Nephron (organoid): ENCODE measurements at regions not wholly inside any gene's neighbourhood (a gene's known extent, or its start where the extent isn't known, plus 50 kb on each side); places are given as distances from the start of the nearest gene placed in this dataset.
A peak's percentile ranks its signal among the peaks of the same experiment; 100 is the strongest.
"Not testable (repeated sequence)": the region's sequence is repeated elsewhere in the genome, so short reads cannot be mapped to it uniquely, and the experiment has no call there.

Source experiments
- H3K27ac Mint-ChIP-seq, 3 experiments: 2 replicates each; pipeline ENCODE4 v1.8.0; 2020; ENCODE audit warnings: mixed read lengths in 3 of 3, mild to moderate bottlenecking in 2 of 3, moderate library complexity in 1 of 3
- H3K27me3 Mint-ChIP-seq: 2 replicates; pipeline ENCODE4 v1.8.0; 2021; ENCODE audit warnings: low read depth, mild to moderate bottlenecking, moderate library complexity, mixed read lengths
- H3K36me3 Mint-ChIP-seq: 2 replicates; pipeline ENCODE4 v1.8.0; 2020; ENCODE audit warnings: low read depth, mixed read lengths
- H3K4me1 Mint-ChIP-seq: 2 replicates; pipeline ENCODE4 v1.8.0; 2020; ENCODE audit warnings: mixed read lengths
- H3K4me3 Mint-ChIP-seq, 3 experiments: 2 replicates each; pipeline ENCODE4 v1.8.0; 2020; ENCODE audit warnings: mild to moderate bottlenecking in 3 of 3, mixed read lengths in 3 of 3, moderate library complexity in 2 of 3
- H3K9me3 Mint-ChIP-seq: 2 replicates; pipeline ENCODE4 v1.8.0; 2020; ENCODE audit warnings: mixed read lengths
- CTCF ChIP-seq, 3 experiments: fragments of 200-600 bp; sonication (generic); IDR thresholded peaks; one replicate each; pipeline ENCODE4 v1.5.0; 2021; ENCODE audit warnings: antibody characterized with exemption in 3 of 3; ENCODE audit not compliant: unreplicated experiment in 3 of 3

- no peak for TF ChIP-seq CTCF (IDR thresholded peaks at IDR 0.05; ENCODE audit: unreplicated experiment in 3 of 3)
- peaks cover 19% of the 10 kb centered on the region for H3K36me3 Mint-ChIP-seq
- no peaks in the 10 kb centered on the region for H3K27me3 Mint-ChIP-seq
- H3K9me3 Mint-ChIP-seq = peaks cover 26% of the 10 kb centered on the region
- H3K4me3 Mint-ChIP-seq = no peak overlapping the region
- peak overlapping the region; percentile 22 to 72 (median 50) for H3K27ac Mint-ChIP-seq
- H3K4me1 Mint-ChIP-seq = peaks cover 13% of the 10 kb centered on the region
Observed at GRCh38 chr2:111624411-111625156, 259.4 kb downstream of the ANAPC1 start.

- H3K9me3 Mint-ChIP-seq = peaks cover 31% of the 10 kb centered on the region
- H3K36me3 Mint-ChIP-seq = peaks cover 19% of the 10 kb centered on the region
- peaks cover 13% of the 10 kb centered on the region for H3K4me1 Mint-ChIP-seq
- H3K27me3 Mint-ChIP-seq, H3K4me3 Mint-ChIP-seq: not testable (repeated sequence)
- peak overlapping the region; percentile 22 to 72 (median 50) for H3K27ac Mint-ChIP-seq
Observed at GRCh38 chr2:111625157-111625537, 258.8 kb downstream of the ANAPC1 start.

DNA sequence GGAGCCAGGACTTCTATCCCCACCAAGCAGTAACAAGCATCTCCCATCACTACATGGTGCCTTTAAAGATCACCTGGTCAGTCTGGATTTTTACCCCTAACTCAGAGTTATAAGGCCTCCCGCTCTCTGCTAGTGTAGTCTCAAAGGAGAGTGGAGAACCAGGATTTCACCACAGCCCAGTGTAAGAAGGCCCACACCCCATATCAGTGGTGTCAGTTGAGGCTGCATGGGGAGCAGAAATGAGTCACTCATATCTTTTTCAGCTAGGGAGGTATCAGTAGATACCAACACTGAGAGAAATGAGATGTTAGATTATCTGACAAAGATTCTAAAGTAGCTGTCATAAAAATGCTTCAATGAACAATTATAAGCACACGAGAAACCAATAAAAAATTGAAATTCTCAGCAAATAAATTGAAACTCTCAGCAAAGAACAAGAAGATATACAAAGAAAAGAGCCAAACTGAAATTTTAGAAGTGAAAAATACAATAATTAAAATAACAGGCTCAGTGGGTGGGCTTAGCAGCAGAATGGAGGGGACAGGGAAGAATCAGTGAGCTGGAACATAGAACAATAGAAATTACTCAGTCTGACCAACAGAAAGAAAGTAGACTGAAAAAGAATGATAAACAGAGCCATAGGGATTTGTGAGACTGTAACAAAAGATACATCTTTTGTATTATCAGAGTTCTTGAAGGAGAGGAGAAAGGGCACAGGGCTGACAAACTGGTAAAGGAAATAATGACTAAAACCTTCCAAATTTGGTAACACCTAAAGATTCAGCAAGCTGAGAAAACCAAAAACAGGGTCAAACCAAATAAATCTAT, 257.7 kb downstream of the ANAPC1 start:
- no peak overlapping the region for H3K4me3 Mint-ChIP-seq

GRCh38 chr2:111626865-111627163, 257.2 kb downstream of the ANAPC1 start:
- no peak for TF ChIP-seq CTCF (IDR thresholded peaks at IDR 0.05; ENCODE audit: unreplicated experiment in 3 of 3)
- H3K36me3 Mint-ChIP-seq = peaks cover 23% of the 10 kb centered on the region
- H3K27me3 Mint-ChIP-seq = no peaks in the 10 kb centered on the region
- peaks cover 13% of the 10 kb centered on the region for H3K4me1 Mint-ChIP-seq
- no peak overlapping the region for H3K27ac Mint-ChIP-seq
- H3K9me3 Mint-ChIP-seq = peaks cover 31% of the 10 kb centered on the region
- H3K4me3 Mint-ChIP-seq = no peak overlapping the region

More for the DNA sequence above, 257.7 kb downstream of the ANAPC1 start:
- Mint-ChIP-seq H3K9me3 (peaks cover 31% of the 10 kb centered on the region), H3K4me1 (peaks cover 13% of the 10 kb centered on the region), H3K27ac (no peak overlapping the region), H3K36me3 (peaks cover 23% of the 10 kb centered on the region), H3K27me3 (no peaks in the 10 kb centered on the region)
- TF ChIP-seq CTCF (IDR thresholded peaks at IDR 0.05; ENCODE audit: unreplicated experiment in 3 of 3) = no peak

DNA sequence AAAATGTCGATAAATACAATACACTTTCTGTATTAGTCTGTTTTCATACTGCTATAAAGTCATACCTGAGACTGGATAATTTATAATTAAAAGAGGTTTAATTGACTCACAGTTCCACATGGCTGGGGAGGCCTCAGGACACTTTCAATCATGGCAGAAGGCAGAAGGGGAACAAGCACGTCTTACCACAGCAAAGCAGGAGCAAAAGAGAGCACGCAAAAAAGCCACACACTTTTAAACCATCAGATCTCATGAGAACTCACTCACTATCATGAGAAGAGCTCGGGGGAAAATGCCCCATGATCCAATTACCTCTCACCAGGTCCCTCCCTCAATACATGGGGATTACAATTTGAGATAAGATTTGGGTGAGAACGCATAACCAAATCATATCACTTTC, 256.7 kb downstream of the ANAPC1 start:
- no peak overlapping the region for H3K27ac Mint-ChIP-seq
- H3K4me3 Mint-ChIP-seq = no peak overlapping the region
- H3K27me3 Mint-ChIP-seq = no peaks in the 10 kb centered on the region
- H3K9me3 Mint-ChIP-seq = peaks cover 31% of the 10 kb centered on the region
- H3K4me1 Mint-ChIP-seq = peaks cover 13% of the 10 kb centered on the region
- peaks cover 23% of the 10 kb centered on the region for H3K36me3 Mint-ChIP-seq
- no peak for TF ChIP-seq CTCF (IDR thresholded peaks at IDR 0.05; ENCODE audit: unreplicated experiment in 3 of 3)

- Mint-ChIP-seq H3K9me3 (peaks cover 33% of the 10 kb centered on the region), H3K27ac (no peak overlapping the region), H3K36me3 (peaks cover 23% of the 10 kb centered on the region), H3K27me3 (peaks cover 4% of the 10 kb centered on the region), H3K4me1 (peaks cover 17% of the 10 kb centered on the region), H3K4me3 (no peak overlapping the region)
- TF ChIP-seq CTCF (IDR thresholded peaks at IDR 0.05; ENCODE audit: unreplicated experiment in 3 of 3) = no peak
Observed at GRCh38 chr2:111628221-111628620, 255.8 kb downstream of the ANAPC1 start.
